Tibial nerve (tissue), 4 donors: ENCODE measurements at regions not wholly inside any gene's neighbourhood (a gene's known extent, or its start where the extent isn't known, plus 50 kb on each side); places are given as distances from the start of the nearest gene placed in this dataset.

Experiments
- DNase-seq, 2 donors: peaks; one replicate each; pipeline ENCODE4 v3.0.0-alpha.2; 2019; ENCODE audit warnings: low spot score in 2 of 2
- H3K27ac ChIP-seq, 4 donors: fragments of 200-600 bp; sonication (generic) in 3 of 4; one replicate each; pipeline ENCODE4 v1.5.1; 2017 to 2019; ENCODE audit warnings: mild to moderate bottlenecking in 1 of 4
- H3K27me3 ChIP-seq, 2 donors: fragments of 200-600 bp; sonication (generic) in 1 of 2; one replicate each; pipeline versions ENCODE4 v1.5.1 to v1.6.0; 2017 to 2019
- H3K36me3 ChIP-seq, 3 donors: fragments of 200-600 bp; sonication (generic); one replicate each; pipeline ENCODE4 v1.5.1; 2018 to 2019
- H3K4me1 ChIP-seq, 4 donors: fragments of 200-600 bp; sonication (generic) in 3 of 4; one replicate each; pipeline ENCODE4 v1.5.1; 2017 to 2019
- H3K4me3 ChIP-seq, 4 donors: fragments of 200-600 bp; sonication (generic) in 3 of 4; one replicate each; pipeline ENCODE4 v1.5.1; 2017 to 2019; ENCODE audit warnings: mild to moderate bottlenecking in 1 of 4, moderate library complexity in 1 of 4
- H3K9me3 ChIP-seq, 4 donors: fragments of 200-600 bp; sonication (generic) in 3 of 4; one replicate each; pipeline ENCODE4 v1.5.1; 2017 to 2019
- CTCF ChIP-seq, 5 experiments: fragments of 200-600 bp in 3 of 5; fragments of 450-650 bp in 2 of 5; sonication (generic) in 3 of 5; IDR thresholded peaks; one replicate each; pipeline ENCODE4 v1.5.1; 2016 to 2019; ENCODE audit warnings: antibody characterized with exemption in 5 of 5, mild to moderate bottlenecking in 3 of 5, moderate library complexity in 2 of 5
- EP300 ChIP-seq, 2 donors: sonication (generic); formaldehyde crosslinking; IDR thresholded peaks; one replicate each; pipeline ENCODE4 v1.6.1; 2017; ENCODE audit warnings: antibody characterized with exemption in 2 of 2, mild to moderate bottlenecking in 1 of 2
- POLR2A ChIP-seq, 2 donors: fragments of 450-650 bp; IDR thresholded peaks; one replicate each; pipeline ENCODE4 v1.6.1; 2017; ENCODE audit warnings: antibody characterized with exemption in 2 of 2, mild to moderate bottlenecking in 2 of 2, moderate library complexity in 2 of 2
- WGBS, 2 donors: methylation state at CpG; one replicate each; pipeline ENCODE4 v1.1.5; 2018; 5-methylcytosine and 5-hydroxymethylcytosine counted together

DNA sequence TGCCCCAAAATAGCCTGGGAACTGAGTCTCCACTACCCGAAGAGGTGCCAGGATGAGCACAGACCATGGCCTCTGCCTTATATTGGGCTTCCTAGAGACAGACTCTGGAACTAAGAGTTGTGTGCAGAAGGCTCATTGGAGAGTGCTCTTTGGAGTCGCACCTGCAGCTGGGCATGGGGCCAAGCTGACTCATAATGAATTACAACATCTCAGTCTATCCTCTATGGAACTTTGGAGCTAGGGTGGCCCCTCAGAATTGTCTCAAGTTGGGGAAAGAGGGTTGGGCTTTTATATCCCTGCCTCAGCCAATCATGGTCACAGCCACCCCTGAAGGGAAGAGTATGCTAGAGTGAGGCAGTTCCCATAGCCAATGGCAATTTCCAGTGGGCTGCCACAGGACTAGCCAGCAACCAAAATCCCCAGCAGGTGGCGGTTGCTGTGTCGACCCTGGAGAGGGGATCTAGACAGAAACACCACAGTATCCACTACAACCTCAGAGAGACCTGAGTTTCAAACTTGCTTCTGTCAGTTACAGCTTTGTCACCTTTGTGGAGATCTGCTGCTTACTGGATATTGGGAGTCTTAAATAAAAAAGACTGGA, 93.8 kb downstream of the DMRTA2 start:
- WGBS, 2 donors, result 66 to 68% methylated on average over 4 of the region's 4 CpGs
- Histone ChIP-seq H3K27me3 (peaks cover 0 to 14% of the 10 kb centered on the region in 2 donors), H3K27ac (no peak overlapping the region), H3K4me1 (peaks cover 0 to 17% (median 7%) of the 10 kb centered on the region in 4 donors), H3K4me3 (no peak overlapping the region), H3K9me3 (no peaks in the 10 kb centered on the region), H3K36me3 (no peaks in the 10 kb centered on the region)
- DNase-seq, result no peak
- TF ChIP-seq EP300 (IDR thresholded peaks at IDR 0.05) (no peak), CTCF (IDR thresholded peaks at IDR 0.05) (no peak), POLR2A (IDR thresholded peaks at IDR 0.05) (no peak)

DNA sequence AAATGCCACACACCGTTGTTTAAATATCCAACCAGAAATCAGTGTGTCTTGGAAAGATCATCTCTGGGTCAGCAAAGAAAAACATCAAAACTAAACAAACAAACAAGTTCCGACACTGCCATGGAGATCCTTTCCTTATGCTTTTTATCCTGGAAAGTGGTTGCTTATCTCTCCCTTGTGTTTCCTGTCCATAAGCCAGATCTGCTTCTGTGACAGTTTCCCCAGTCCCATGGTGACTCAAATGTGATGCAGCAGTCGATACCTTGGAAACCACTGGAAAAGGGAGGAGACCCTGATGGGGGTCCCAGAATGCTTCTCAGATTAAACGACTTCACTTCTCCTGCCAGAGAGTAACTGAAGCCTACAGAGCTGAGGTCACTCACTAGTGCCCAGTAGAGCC, 94.7 kb downstream of the DMRTA2 start:
- Histone ChIP-seq H3K9me3 (no peaks in the 10 kb centered on the region), H3K4me3 (no peak overlapping the region), H3K4me1 (peaks cover 0 to 11% (median 5%) of the 10 kb centered on the region in 4 donors), H3K36me3 (no peaks in the 10 kb centered on the region), H3K27ac (no peak overlapping the region), H3K27me3 (peaks cover 0 to 5% of the 10 kb centered on the region in 2 donors)
- TF ChIP-seq CTCF (IDR thresholded peaks at IDR 0.05) (no peak), EP300 (IDR thresholded peaks at IDR 0.05) (no peak), POLR2A (IDR thresholded peaks at IDR 0.05) (no peak)
- WGBS, 2 donors, result 44 to 49% methylated on average over 4 of the region's 4 CpGs
- no peak for DNase-seq

- DNase-seq, result no peak
- H3K27ac ChIP-seq, result no peak overlapping the region
- no peaks in the 10 kb centered on the region for H3K36me3 ChIP-seq
- WGBS, 2 donors, result 91 to 95% methylated on average over 17 of the region's 17 CpGs
- no peaks in the 10 kb centered on the region for H3K27me3 ChIP-seq
- no peaks in the 10 kb centered on the region for H3K4me1 ChIP-seq
- no peaks in the 10 kb centered on the region for H3K9me3 ChIP-seq
- TF ChIP-seq POLR2A (IDR thresholded peaks at IDR 0.05) (no peak), CTCF (IDR thresholded peaks at IDR 0.05) (no peak), EP300 (IDR thresholded peaks at IDR 0.05) (no peak)
- no peak overlapping the region for H3K4me3 ChIP-seq
Observed at GRCh38 chr1:50326026-50326425, 97.2 kb downstream of the DMRTA2 start.

DNA sequence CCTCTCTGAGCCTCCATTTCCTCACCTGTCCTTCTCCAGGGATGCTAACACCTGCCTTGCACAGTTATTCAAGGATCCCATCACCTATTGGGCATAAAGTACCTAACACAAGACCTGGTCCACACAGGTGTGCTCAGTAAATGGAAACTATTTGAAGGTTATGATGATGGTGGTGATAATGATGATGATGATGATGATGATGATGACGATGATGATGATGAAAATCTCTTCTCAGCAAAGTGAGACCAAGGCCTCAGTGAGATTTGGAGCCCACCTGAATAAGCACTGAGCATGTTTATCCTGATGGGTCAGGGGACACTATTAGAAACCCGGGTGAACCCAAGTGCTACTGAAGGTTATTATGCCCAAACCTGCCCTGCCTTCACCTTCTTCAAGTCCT, 100.7 kb downstream of the DMRTA2 start:
- no peak for DNase-seq

DNA sequence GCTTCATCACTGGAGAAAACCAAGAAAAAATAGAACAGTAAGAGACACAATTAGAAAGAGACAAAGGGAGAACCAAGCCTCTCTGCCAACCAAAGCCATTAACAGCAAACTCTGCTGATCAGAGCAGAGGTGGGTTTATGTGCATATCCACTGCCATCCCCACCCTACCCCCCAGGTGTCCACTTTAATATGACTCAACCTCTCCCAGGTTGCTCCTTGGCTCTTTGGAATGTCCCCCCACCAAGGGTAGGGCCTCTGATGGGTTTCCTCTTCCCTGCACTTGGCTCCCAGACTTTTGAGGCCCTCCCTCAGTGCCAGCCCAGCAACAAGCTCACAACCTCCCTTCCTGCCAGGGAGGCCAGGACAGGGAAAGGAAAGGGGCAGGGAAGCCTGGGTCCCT, 104.8 kb downstream of the DMRTA2 start:
- no peaks in the 10 kb centered on the region for H3K36me3 ChIP-seq
- H3K4me1 ChIP-seq, result no peaks in the 10 kb centered on the region
- H3K27ac ChIP-seq, result no peak overlapping the region
- H3K9me3 ChIP-seq, result no peaks in the 10 kb centered on the region
- H3K27me3 ChIP-seq, result no peaks in the 10 kb centered on the region
- no peak for DNase-seq
- H3K4me3 ChIP-seq, result no peak overlapping the region
- TF ChIP-seq EP300 (IDR thresholded peaks at IDR 0.05) (no peak), CTCF (IDR thresholded peaks at IDR 0.05) (no peak), POLR2A (IDR thresholded peaks at IDR 0.05) (no peak)

More for the DNA sequence above, 100.7 kb downstream of the DMRTA2 start:
- H3K4me3 ChIP-seq, result no peak overlapping the region
- no peak for TF ChIP-seq EP300 (IDR thresholded peaks at IDR 0.05)
- TF ChIP-seq POLR2A (IDR thresholded peaks at IDR 0.05), result no peak
- no peak for TF ChIP-seq CTCF (IDR thresholded peaks at IDR 0.05)
- no peak overlapping the region for H3K27ac ChIP-seq
- no peaks in the 10 kb centered on the region for H3K9me3 ChIP-seq
- no peaks in the 10 kb centered on the region for H3K36me3 ChIP-seq
- no peaks in the 10 kb centered on the region for H3K4me1 ChIP-seq
- WGBS, 2 donors, result 52 to 54% methylated on average over 2 of the region's 2 CpGs
- no peaks in the 10 kb centered on the region for H3K27me3 ChIP-seq
